ENCODE measurements at regions not wholly inside any gene's neighbourhood (a gene's known extent, or its start where the extent isn't known, plus 50 kb on each side); places are given as distances from the start of the nearest gene placed in this dataset.

GRCh38 chr13:100989392-100989791, 314.8 kb upstream of the TMTC4 start:
- H4K91ac ChIP-seq (ENCODE audit: insufficient read length, low read depth, low read length), result no peak overlapping the region
- WGBS (ENCODE audit: extremely low coverage, insufficient read length, low lambda C conversion rate), result no CpG with 5 or more reads among the region's 2 CpGs
- H2BK120ac ChIP-seq (ENCODE audit: low read depth, low read length, poor library complexity, severe bottlenecking), result no peak overlapping the region
- H3K9ac ChIP-seq (ENCODE audit: extremely low read depth, insufficient read length, low read length), result no peak overlapping the region
- Mint-ChIP-seq H3K36me3 (ENCODE audit: insufficient read depth in 1 of 3, low read depth in 3 of 3) (peaks cover 0 to 14% (median 11%) of the 10 kb centered on the region in 3 experiments; a peak in 5 of 7 replicates), H3K4me3 (no peak overlapping the region), H3K9me3 (peaks cover 24 to 28% of the 10 kb centered on the region in 2 experiments), H3K27me3 (ENCODE audit: low read depth) (no peaks in the 10 kb centered on the region), H3K4me1 (peaks cover 13 to 17% of the 10 kb centered on the region in 2 experiments), H3K27ac (no peak overlapping the region)
- H2AK5ac ChIP-seq (ENCODE audit: insufficient read length, low read length), result no peak overlapping the region
- H3K14ac ChIP-seq (ENCODE audit: insufficient read depth, low read length), result no peak overlapping the region
- no peak overlapping the region for H2BK5ac ChIP-seq (ENCODE audit: insufficient read length, low read length)
- no peaks in the 10 kb centered on the region for H3K79me1 ChIP-seq (ENCODE audit: insufficient read depth, low read depth, low read length, poor library complexity, severe bottlenecking)
- H2BK12ac ChIP-seq (ENCODE audit: insufficient read length, low read depth, low read length), result no peak overlapping the region
- no peak overlapping the region for H2BK20ac ChIP-seq (ENCODE audit: low read depth, low read length, poor library complexity, severe bottlenecking)
- no peak overlapping the region for H2BK15ac ChIP-seq (ENCODE audit: low read depth, low read length)
- TF ChIP-seq CTCF (conservative IDR thresholded peaks at IDR 0.05), result no peak
- DNase-seq, result no peak
- H4K20me1 ChIP-seq (ENCODE audit: control insufficient read depth, insufficient read depth, insufficient read length), result no peaks in the 10 kb centered on the region
- H4K5ac ChIP-seq (ENCODE audit: insufficient read length, low read depth, low read length), result no peak overlapping the region
- no peaks in the 10 kb centered on the region for H3K79me2 ChIP-seq (ENCODE audit: insufficient read depth, low read length)
- H2AFZ ChIP-seq (ENCODE audit: low read length), result no peak overlapping the region
- peaks cover 5% of the 10 kb centered on the region; the same call in 1 of the 2 replicates for H3K4me1 ChIP-seq (ENCODE audit: insufficient read depth, low read length)
- H3K27me3 ChIP-seq (ENCODE audit: insufficient read depth, low read length), result no peaks in the 10 kb centered on the region
- H3K18ac ChIP-seq (ENCODE audit: insufficient read length, low read depth, low read length), result no peak overlapping the region
- no peak overlapping the region for H3K27ac ChIP-seq (ENCODE audit: insufficient read length, low read depth, low read length)
- no peak overlapping the region for H3K4ac ChIP-seq (ENCODE audit: low read depth, low read length)
- no peaks in the 10 kb centered on the region for H3K9me3 ChIP-seq (ENCODE audit: control insufficient read depth, low read depth, low read length)
- no peak overlapping the region for H3K4me2 ChIP-seq (ENCODE audit: insufficient read depth, insufficient read length, low read length)
- H3K23ac ChIP-seq (ENCODE audit: insufficient read length, low read depth, low read length), result no peak overlapping the region
- H3T11ph ChIP-seq (ENCODE audit: low read length), result no peak overlapping the region
- no peaks in the 10 kb centered on the region for H3K23me2 ChIP-seq (ENCODE audit: insufficient read length, low read depth, low read length, poor library complexity, severe bottlenecking)
- H4K8ac ChIP-seq (replicated peaks; ENCODE audit: insufficient read length, low read depth, low read length), result no peak overlapping the region
- H3K56ac ChIP-seq (ENCODE audit: insufficient read length, low read depth, low read length), result no peak overlapping the region

Measured in H9 (cell line).